Vagina (tissue), 2 donors: ENCODE measurements at regions not wholly inside any gene's neighbourhood (a gene's known extent, or its start where the extent isn't known, plus 50 kb on each side); places are given as distances from the start of the nearest gene placed in this dataset.

Experiments
- DNase-seq, 2 donors: peaks; one replicate each; pipeline ENCODE4 v3.0.0-alpha.2; 2017; ENCODE audit errors: extremely low spot score in 2 of 2
- H3K27ac ChIP-seq: fragments of 200-600 bp; sonication (generic); one replicate; pipeline ENCODE4 v1.5.1; 2019
- H3K27me3 ChIP-seq: fragments of 200-600 bp; sonication (generic); one replicate; pipeline ENCODE4 v1.5.1; 2019
- H3K36me3 ChIP-seq, 2 donors: fragments of 200-600 bp; sonication (generic); one replicate each; pipeline ENCODE4 v1.5.1; 2017 to 2019
- H3K4me1 ChIP-seq: fragments of 200-600 bp; sonication (generic); one replicate; pipeline ENCODE4 v1.5.1; 2019
- H3K4me3 ChIP-seq, 2 donors: fragments of 200-600 bp; sonication (generic); 1 replicate in 1 of 2; 2 replicates in 1 of 2; pipeline ENCODE4 v1.5.1; 2016 to 2019
- H3K9me3 ChIP-seq: fragments of 200-600 bp; sonication (generic); one replicate; pipeline ENCODE4 v1.5.1; 2019
- CTCF ChIP-seq, 3 experiments: fragments of 450-650 bp in 2 of 3; fragments of 200-600 bp in 1 of 3; sonication (generic) in 1 of 3; IDR thresholded peaks; one replicate each; pipeline ENCODE4 v1.5.1; 2017 to 2019; ENCODE audit warnings: antibody characterized with exemption in 3 of 3, mild to moderate bottlenecking in 2 of 3, moderate library complexity in 2 of 3
- POLR2A ChIP-seq, 2 donors: fragments of 450-650 bp; IDR thresholded peaks; one replicate each; pipeline ENCODE4 v1.6.1; 2017; ENCODE audit warnings: antibody characterized with exemption in 2 of 2, mild to moderate bottlenecking in 2 of 2, moderate library complexity in 2 of 2
- POLR2AphosphoS5 ChIP-seq, 2 donors: sonication (generic); formaldehyde crosslinking; IDR thresholded peaks; one replicate each; pipeline ENCODE4 v1.9.0; 2017; ENCODE audit warnings: antibody characterized with exemption in 2 of 2, mild to moderate bottlenecking in 2 of 2, low read depth in 1 of 2; ENCODE audit not compliant: insufficient read depth in 1 of 2
- intact Hi-C: fragments of 100-400 bp; cut with DNase I; formaldehyde crosslinking; loops from one replicate; pipeline ENCODE4 v1.15.1; 2023

- Histone ChIP-seq H3K27ac (no peak overlapping the region), H3K36me3 (no peaks in the 10 kb centered on the region), H3K4me1 (peaks cover 9% of the 10 kb centered on the region), H3K4me3 (no peak overlapping the region), H3K27me3 (no peaks in the 10 kb centered on the region), H3K9me3 (no peaks in the 10 kb centered on the region)
- no peak for DNase-seq
- intact Hi-C loops, result no loop called here
- TF ChIP-seq POLR2AphosphoS5 (IDR thresholded peaks at IDR 0.05; ENCODE audit: insufficient read depth in 1 of 2, low read depth in 1 of 2) (no peak), CTCF (IDR thresholded peaks at IDR 0.05) (no peak), POLR2A (IDR thresholded peaks at IDR 0.05) (no peak)
Measured at GRCh38 chr21:16395285-16395684, 665.5 kb downstream of the USP25 start.

- DNase-seq, result no peak
- intact Hi-C loops, result no loop called here
- H3K4me1 ChIP-seq, result peaks cover 17% of the 10 kb centered on the region
- H3K27ac ChIP-seq, result no peak overlapping the region
- H3K9me3 ChIP-seq, result no peaks in the 10 kb centered on the region
- no peaks in the 10 kb centered on the region for H3K36me3 ChIP-seq
- no peaks in the 10 kb centered on the region for H3K27me3 ChIP-seq
- no peak for TF ChIP-seq POLR2A (IDR thresholded peaks at IDR 0.05)
- no peak for TF ChIP-seq POLR2AphosphoS5 (IDR thresholded peaks at IDR 0.05; ENCODE audit: insufficient read depth in 1 of 2, low read depth in 1 of 2)
- TF ChIP-seq CTCF (IDR thresholded peaks at IDR 0.05), result no peak
- no peak overlapping the region for H3K4me3 ChIP-seq
Measured at GRCh38 chr21:16402752-16403151, 673.0 kb downstream of the USP25 start.

DNA sequence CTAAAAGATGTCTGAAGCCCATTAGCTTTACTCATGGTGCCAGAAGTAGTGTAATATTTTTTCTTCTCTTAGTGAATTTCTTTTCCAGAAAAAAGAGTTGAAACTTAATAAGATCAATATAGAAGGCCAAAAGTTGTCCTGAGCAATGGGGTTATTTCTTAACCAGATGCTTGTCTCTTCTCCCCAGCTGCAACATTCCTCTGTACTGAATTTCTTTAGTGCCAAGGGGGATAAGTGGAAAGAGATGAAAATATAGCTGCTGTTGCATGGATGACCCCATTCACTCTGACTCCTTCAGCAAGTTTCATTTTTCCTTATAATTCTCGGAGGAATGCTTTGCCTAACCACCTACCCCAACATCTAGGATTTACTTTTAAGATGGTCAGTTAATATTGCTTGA, 675.0 kb downstream of the USP25 start:
- no peaks in the 10 kb centered on the region for H3K27me3 ChIP-seq

GRCh38 chr21:16406355-16406754, 676.6 kb downstream of the USP25 start:
- H3K27ac ChIP-seq, result no peak overlapping the region
- no peak for DNase-seq
- no peak overlapping the region for H3K4me3 ChIP-seq
- H3K4me1 ChIP-seq, result peaks cover 13% of the 10 kb centered on the region
- intact Hi-C loops, result no loop called here
- H3K27me3 ChIP-seq, result no peaks in the 10 kb centered on the region
- no peak for TF ChIP-seq POLR2AphosphoS5 (IDR thresholded peaks at IDR 0.05; ENCODE audit: insufficient read depth in 1 of 2, low read depth in 1 of 2)
- no peak for TF ChIP-seq CTCF (IDR thresholded peaks at IDR 0.05)
- TF ChIP-seq POLR2A (IDR thresholded peaks at IDR 0.05), result no peak
- H3K36me3 ChIP-seq, result no peaks in the 10 kb centered on the region
- H3K9me3 ChIP-seq, result no peaks in the 10 kb centered on the region

More for the DNA sequence above, 675.0 kb downstream of the USP25 start:
- no peak for DNase-seq
- no peaks in the 10 kb centered on the region for H3K36me3 ChIP-seq
- no peaks in the 10 kb centered on the region for H3K9me3 ChIP-seq
- H3K27ac ChIP-seq, result no peak overlapping the region
- TF ChIP-seq POLR2A (IDR thresholded peaks at IDR 0.05), result no peak
- TF ChIP-seq CTCF (IDR thresholded peaks at IDR 0.05), result no peak
- no peak for TF ChIP-seq POLR2AphosphoS5 (IDR thresholded peaks at IDR 0.05; ENCODE audit: insufficient read depth in 1 of 2, low read depth in 1 of 2)
- intact Hi-C loops, result no loop called here
- peaks cover 13% of the 10 kb centered on the region for H3K4me1 ChIP-seq
- no peak overlapping the region for H3K4me3 ChIP-seq

GRCh38 chr21:16407403-16408240, 677.8 kb downstream of the USP25 start:
- TF ChIP-seq POLR2A (IDR thresholded peaks at IDR 0.05), result no peak
- no peak for TF ChIP-seq POLR2AphosphoS5 (IDR thresholded peaks at IDR 0.05; ENCODE audit: insufficient read depth in 1 of 2, low read depth in 1 of 2)
- TF ChIP-seq CTCF (IDR thresholded peaks at IDR 0.05), result no peak
- no peak for DNase-seq
- H3K27me3 ChIP-seq, result no peaks in the 10 kb centered on the region
- H3K4me1 ChIP-seq, result peaks cover 13% of the 10 kb centered on the region
- H3K4me3 ChIP-seq, result no peak overlapping the region
- H3K9me3 ChIP-seq, result no peaks in the 10 kb centered on the region
- H3K27ac ChIP-seq, result peak overlapping the region; percentile 70
- no peaks in the 10 kb centered on the region for H3K36me3 ChIP-seq
- intact Hi-C loops, result no loop called here
